Astrocyte (in vitro differentiated cells and primary cell): ENCODE measurements at regions not wholly inside any gene's neighbourhood (a gene's known extent, or its start where the extent isn't known, plus 50 kb on each side); places are given as distances from the start of the nearest gene placed in this dataset.

Source experiments
- DNase-seq: peaks from one replicate; pipeline ENCODE4 v3.0.0-alpha.2; 2010; ENCODE audit warnings: low read depth
- FAIRE-seq: peaks from 2 replicates; lab custom pipeline; 2011; peaks lifted over from hg19 to GRCh38; lab: Jason Lieb, UNC
- H2AFZ ChIP-seq: 2 replicates; pipeline ENCODE4 v1.6.0; 2012; ENCODE audit warnings: low read depth, low read length, inconsistent platforms
- H3K27ac ChIP-seq: 2 replicates; pipeline ENCODE4 v1.5.1; 2011; ENCODE audit warnings: low read depth, low read length, inconsistent platforms
- H3K27me3 ChIP-seq: 2 replicates; pipeline ENCODE4 v1.6.0; 2011; ENCODE audit warnings: low read length, inconsistent platforms; ENCODE audit not compliant: insufficient read depth
- H3K36me3 ChIP-seq: 2 replicates; pipeline ENCODE4 v1.5.1; 2011; ENCODE audit warnings: low read length, inconsistent platforms; ENCODE audit not compliant: insufficient read depth
- H3K4me1 ChIP-seq: 2 replicates; pipeline ENCODE4 v1.5.1; 2011; ENCODE audit warnings: low read length, inconsistent platforms; ENCODE audit not compliant: insufficient read depth
- H3K4me2 ChIP-seq: 2 replicates; pipeline ENCODE4 v1.6.0; 2012; ENCODE audit warnings: low read length, inconsistent platforms
- H3K4me3 ChIP-seq: 2 replicates; pipeline ENCODE4 v1.5.1; 2011; ENCODE audit warnings: low read depth, mild to moderate bottlenecking, low read length, inconsistent platforms; ENCODE audit not compliant: insufficient read depth
- H3K79me2 ChIP-seq: 2 replicates; pipeline ENCODE4 v1.6.0; 2012; ENCODE audit warnings: mild to moderate bottlenecking, low read length, inconsistent platforms; ENCODE audit not compliant: insufficient read depth
- H3K9ac ChIP-seq: 2 replicates; pipeline ENCODE4 v1.6.0; 2012; ENCODE audit warnings: mild to moderate bottlenecking, low read length, inconsistent platforms
- H3K9me3 ChIP-seq: 2 replicates; pipeline ENCODE4 v1.5.1; 2012; ENCODE audit warnings: low read depth, mild to moderate bottlenecking, low read length, inconsistent platforms; ENCODE audit not compliant: insufficient read depth
- H4K20me1 ChIP-seq: 2 replicates; pipeline ENCODE4 v1.6.0; 2012; ENCODE audit warnings: low read length, inconsistent platforms; ENCODE audit not compliant: insufficient read depth
- H3K27ac Mint-ChIP-seq: one replicate; pipeline ENCODE4 v1.8.0; 2021; ENCODE audit warnings: mild to moderate bottlenecking, mixed read lengths; ENCODE audit not compliant: unreplicated experiment
- H3K27me3 Mint-ChIP-seq: one replicate; pipeline ENCODE4 v1.8.0; 2021; ENCODE audit warnings: low read depth, mixed read lengths; ENCODE audit not compliant: unreplicated experiment
- H3K36me3 Mint-ChIP-seq: one replicate; pipeline ENCODE4 v1.8.0; 2021; ENCODE audit warnings: low read depth, mixed read lengths; ENCODE audit not compliant: unreplicated experiment
- H3K4me1 Mint-ChIP-seq: one replicate; pipeline ENCODE4 v1.8.0; 2021; ENCODE audit warnings: low read depth, mixed read lengths; ENCODE audit not compliant: unreplicated experiment
- H3K4me3 Mint-ChIP-seq: one replicate; pipeline ENCODE4 v1.8.0; 2021; ENCODE audit warnings: mild to moderate bottlenecking, moderate library complexity, mixed read lengths; ENCODE audit not compliant: unreplicated experiment
- H3K9me3 Mint-ChIP-seq: one replicate; pipeline ENCODE4 v1.8.0; 2021; ENCODE audit warnings: mild to moderate bottlenecking, mixed read lengths; ENCODE audit not compliant: unreplicated experiment
- EZH2 ChIP-seq: IDR thresholded peaks from 2 replicates; pipeline ENCODE4 v1.6.1; 2012; ENCODE audit warnings: mild to moderate bottlenecking, low read length, inconsistent platforms; ENCODE audit not compliant: insufficient read depth
- TF ChIP-seq, protein P1 (sequence below): IDR thresholded peaks from 2 replicates; pipeline ENCODE4 v1.5.1; 2011; ENCODE audit warnings: low read depth, mild to moderate bottlenecking, inconsistent platforms, low read length, moderate library complexity; ENCODE audit not compliant: insufficient read depth

DNA sequence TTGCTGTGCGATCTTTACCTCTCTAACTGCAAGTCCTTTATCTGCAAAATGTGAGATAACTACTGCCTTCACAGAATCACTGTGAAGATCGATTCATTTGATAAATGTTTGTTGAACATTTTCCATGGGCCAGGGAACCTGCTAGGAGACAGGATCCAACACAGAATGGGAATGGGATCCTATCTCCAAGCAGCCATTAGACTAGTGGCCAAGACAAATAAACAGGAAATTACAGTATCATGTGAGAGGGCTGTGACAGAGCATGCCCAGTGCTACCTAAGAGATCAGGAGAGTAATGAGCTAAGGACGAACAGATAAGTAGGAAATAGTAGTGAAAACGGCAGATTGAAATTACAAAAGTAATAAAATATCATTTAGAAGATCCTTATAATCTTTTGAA, 105.7 kb downstream of the GRIN2B start:
- Histone ChIP-seq H3K36me3 (no peaks in the 10 kb centered on the region), H3K79me2 (no peaks in the 10 kb centered on the region), H3K4me1 (no peaks in the 10 kb centered on the region), H3K9ac (no peak overlapping the region), H3K4me3 (no peak overlapping the region), H2AFZ (no peak overlapping the region), H3K4me2 (no peak overlapping the region), H3K27ac (no peak overlapping the region), H4K20me1 (no peaks in the 10 kb centered on the region), H3K27me3 (no peaks in the 10 kb centered on the region), H3K9me3 (no peaks in the 10 kb centered on the region)
- no peaks in the 10 kb centered on the region for H3K4me1 Mint-ChIP-seq
- FAIRE-seq (no peak), DNase-seq (no peak)
- no peak overlapping the region for H3K27ac Mint-ChIP-seq
- no peaks in the 10 kb centered on the region for H3K36me3 Mint-ChIP-seq
- no peaks in the 10 kb centered on the region for H3K27me3 Mint-ChIP-seq
- no peaks in the 10 kb centered on the region for H3K9me3 Mint-ChIP-seq
- TF ChIP-seq, protein P1, sequence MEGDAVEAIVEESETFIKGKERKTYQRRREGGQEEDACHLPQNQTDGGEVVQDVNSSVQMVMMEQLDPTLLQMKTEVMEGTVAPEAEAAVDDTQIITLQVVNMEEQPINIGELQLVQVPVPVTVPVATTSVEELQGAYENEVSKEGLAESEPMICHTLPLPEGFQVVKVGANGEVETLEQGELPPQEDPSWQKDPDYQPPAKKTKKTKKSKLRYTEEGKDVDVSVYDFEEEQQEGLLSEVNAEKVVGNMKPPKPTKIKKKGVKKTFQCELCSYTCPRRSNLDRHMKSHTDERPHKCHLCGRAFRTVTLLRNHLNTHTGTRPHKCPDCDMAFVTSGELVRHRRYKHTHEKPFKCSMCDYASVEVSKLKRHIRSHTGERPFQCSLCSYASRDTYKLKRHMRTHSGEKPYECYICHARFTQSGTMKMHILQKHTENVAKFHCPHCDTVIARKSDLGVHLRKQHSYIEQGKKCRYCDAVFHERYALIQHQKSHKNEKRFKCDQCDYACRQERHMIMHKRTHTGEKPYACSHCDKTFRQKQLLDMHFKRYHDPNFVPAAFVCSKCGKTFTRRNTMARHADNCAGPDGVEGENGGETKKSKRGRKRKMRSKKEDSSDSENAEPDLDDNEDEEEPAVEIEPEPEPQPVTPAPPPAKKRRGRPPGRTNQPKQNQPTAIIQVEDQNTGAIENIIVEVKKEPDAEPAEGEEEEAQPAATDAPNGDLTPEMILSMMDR: no peak
- no peak for TF ChIP-seq EZH2
- H3K4me3 Mint-ChIP-seq: no peak overlapping the region

DNA sequence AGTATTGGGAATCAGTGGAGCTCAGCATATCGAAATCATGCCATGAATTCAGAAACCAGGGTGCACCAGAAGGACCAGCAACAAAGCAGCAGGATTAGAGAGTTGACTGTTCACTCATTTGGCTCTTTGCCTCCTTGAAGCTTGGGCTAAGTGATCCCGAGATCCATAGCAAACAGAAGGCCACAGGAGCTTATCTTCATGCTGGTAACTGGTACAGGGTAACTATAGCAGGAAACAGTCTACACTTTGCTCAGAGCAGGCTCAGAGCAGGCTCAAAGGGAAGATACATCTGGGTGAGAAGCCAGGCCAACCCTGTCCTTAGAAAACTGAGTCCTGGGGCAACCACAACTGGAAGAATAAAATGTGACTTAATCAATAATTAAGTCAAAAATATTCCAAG, 111.1 kb downstream of the GRIN2B start:
- no peak overlapping the region for H3K4me3 Mint-ChIP-seq
- Histone ChIP-seq H3K9me3 (no peaks in the 10 kb centered on the region), H2AFZ (no peak overlapping the region), H3K27me3 (no peaks in the 10 kb centered on the region), H3K4me2 (no peak overlapping the region), H4K20me1 (no peaks in the 10 kb centered on the region), H3K4me3 (no peak overlapping the region), H3K9ac (no peak overlapping the region), H3K27ac (no peak overlapping the region), H3K4me1 (no peaks in the 10 kb centered on the region), H3K36me3 (no peaks in the 10 kb centered on the region), H3K79me2 (no peaks in the 10 kb centered on the region)
- TF ChIP-seq, protein P1: no peak
- no peak for TF ChIP-seq EZH2
- no peak for DNase-seq
- H3K27me3 Mint-ChIP-seq: peaks cover 9% of the 10 kb centered on the region
- H3K4me1 Mint-ChIP-seq: no peaks in the 10 kb centered on the region
- H3K9me3 Mint-ChIP-seq: peaks cover 2% of the 10 kb centered on the region
- H3K36me3 Mint-ChIP-seq: no peaks in the 10 kb centered on the region
- H3K27ac Mint-ChIP-seq: no peak overlapping the region
- no peak for FAIRE-seq

DNA sequence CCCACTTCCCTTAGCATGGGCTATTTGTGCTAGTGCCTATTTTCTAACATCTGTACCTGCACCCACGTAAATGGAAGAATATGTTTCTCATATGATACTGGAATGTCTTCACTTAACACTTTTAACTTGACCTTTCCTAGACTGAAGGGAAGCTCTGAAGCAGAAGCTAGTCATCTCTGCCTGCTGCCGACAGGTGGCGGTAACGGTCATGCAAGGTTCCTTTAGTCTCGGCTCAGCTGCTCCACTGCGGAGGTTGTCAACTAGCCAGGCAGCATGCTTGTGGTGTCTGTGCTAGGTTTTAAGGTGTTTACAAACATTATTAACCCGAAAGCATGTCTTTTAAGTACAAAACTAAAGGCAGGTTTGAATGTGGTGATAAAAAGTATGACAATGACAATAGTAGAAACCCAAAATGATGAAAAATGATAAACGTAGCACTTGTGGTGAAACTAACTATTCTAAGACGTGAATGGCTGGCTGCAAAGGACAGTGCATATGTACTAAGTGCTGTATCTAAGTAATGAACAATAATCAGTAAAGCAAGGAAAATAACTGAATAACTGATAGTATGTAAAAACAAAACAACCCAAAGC, 117.2 kb downstream of the GRIN2B start:
- no peaks in the 10 kb centered on the region for H3K9me3 ChIP-seq
- no peak overlapping the region for H2AFZ ChIP-seq
- no peak overlapping the region for H3K4me3 ChIP-seq
- Mint-ChIP-seq H3K36me3 (no peaks in the 10 kb centered on the region), H3K27me3 (peaks cover 10% of the 10 kb centered on the region), H3K4me3 (no peak overlapping the region), H3K27ac (no peak overlapping the region), H3K4me1 (no peaks in the 10 kb centered on the region), H3K9me3 (no peaks in the 10 kb centered on the region)
- no peaks in the 10 kb centered on the region for H3K4me1 ChIP-seq
- TF ChIP-seq, protein P1: peak; percentile 92
- TF ChIP-seq EZH2: no peak
- H4K20me1 ChIP-seq: no peaks in the 10 kb centered on the region
- H3K36me3 ChIP-seq: no peaks in the 10 kb centered on the region
- no peaks in the 10 kb centered on the region for H3K79me2 ChIP-seq
- H3K27ac ChIP-seq: no peak overlapping the region
- DNase-seq: peak; percentile 16
- no peaks in the 10 kb centered on the region for H3K27me3 ChIP-seq
- H3K4me2 ChIP-seq: no peak overlapping the region
- H3K9ac ChIP-seq: no peak overlapping the region
- FAIRE-seq: no peak
